GM23248 (cell line): ENCODE measurements at regions not wholly inside any gene's neighbourhood (a gene's known extent, or its start where the extent isn't known, plus 50 kb on each side); places are given as distances from the start of the nearest gene placed in this dataset.
A peak's percentile ranks its signal among the peaks of the same experiment; 100 is the strongest.

ENCODE experiments used
- DNase-seq: peaks from one replicate; pipeline ENCODE4 v3.0.0-alpha.2; 2015
- H2AFZ ChIP-seq: fragments of 200-600 bp; sonication (generic); 2 replicates; pipeline ENCODE4 v1.6.1; 2016; ENCODE audit warnings: antibody characterized with exemption
- H3F3A ChIP-seq: fragments of 200-600 bp; sonication (generic); 2 replicates; pipeline ENCODE4 v1.6.1; 2016; ENCODE audit warnings: mild to moderate bottlenecking, antibody characterized with exemption, mixed run types; ENCODE audit not compliant: insufficient read depth
- H3K27ac ChIP-seq: fragments of 200-600 bp; sonication (generic); 2 replicates; pipeline ENCODE4 v1.5.1; 2016; ENCODE audit warnings: mild to moderate bottlenecking
- H3K27me3 ChIP-seq: fragments of 200-600 bp; sonication (generic); replicated peaks from 2 replicates; pipeline ENCODE4 v1.6.1; 2016; ENCODE audit warnings: mild to moderate bottlenecking; ENCODE audit not compliant: insufficient read depth
- H3K36me3 ChIP-seq: fragments of 200-600 bp; sonication (generic); 2 replicates; pipeline ENCODE4 v1.6.1; 2016; ENCODE audit warnings: low read depth, mild to moderate bottlenecking
- H3K4me1 ChIP-seq: fragments of 200-600 bp; sonication (generic); 2 replicates; pipeline ENCODE4 v1.6.1; 2016; ENCODE audit warnings: mild to moderate bottlenecking; ENCODE audit not compliant: insufficient read depth
- H3K4me2 ChIP-seq: fragments of 200-600 bp; sonication (generic); one replicate; pipeline ENCODE4 v1.6.1; 2016; ENCODE audit warnings: mild to moderate bottlenecking; ENCODE audit not compliant: unreplicated experiment
- H3K4me3 ChIP-seq: fragments of 200-600 bp; sonication (generic); 2 replicates; pipeline ENCODE4 v1.5.1; 2016; ENCODE audit warnings: mild to moderate bottlenecking
- H3K79me2 ChIP-seq: fragments of 200-600 bp; sonication (generic); 2 replicates; pipeline ENCODE4 v1.6.1; 2016; ENCODE audit warnings: mild to moderate bottlenecking; ENCODE audit not compliant: insufficient read depth
- H3K9ac ChIP-seq: fragments of 200-600 bp; sonication (generic); 2 replicates; pipeline ENCODE4 v1.6.1; 2016; ENCODE audit warnings: mild to moderate bottlenecking
- H3K9me2 ChIP-seq: fragments of 200-600 bp; sonication (generic); 2 replicates; pipeline ENCODE4 v1.6.1; 2016; ENCODE audit warnings: mixed run types, mild to moderate bottlenecking, moderate library complexity; ENCODE audit not compliant: insufficient read depth
- H3K9me3 ChIP-seq: fragments of 200-600 bp; sonication (generic); one replicate; pipeline ENCODE4 v1.6.1; 2017; ENCODE audit warnings: low read depth
- H4K20me1 ChIP-seq: fragments of 200-600 bp; sonication (generic); 2 replicates; pipeline ENCODE4 v1.6.0; 2016; ENCODE audit not compliant: insufficient read depth
- EZH2 ChIP-seq: fragments of 200-600 bp; sonication (generic); IDR thresholded peaks from 2 replicates; pipeline ENCODE4 v1.6.1; 2018; ENCODE audit warnings: antibody characterized with exemption, mild to moderate bottlenecking; ENCODE audit not compliant: insufficient read depth, poor library complexity, severe bottlenecking
- EZH2phosphoT487 ChIP-seq: fragments of 200-600 bp; sonication (generic); IDR thresholded peaks from 2 replicates; pipeline ENCODE4 v1.6.1; 2018; ENCODE audit warnings: antibody characterized with exemption, moderate library complexity, mild to moderate bottlenecking, low read depth; ENCODE audit not compliant: insufficient read depth
- WGBS, 2 experiments: methylation state at CpG; one replicate each; pipeline ENCODE4 v1.1.6; 2015 to 2017; ENCODE audit warnings: low lambda C conversion rate in 2 of 2, low coverage in 1 of 2; ENCODE audit errors: missing lambda C conversion rate in 2 of 2; 5-methylcytosine and 5-hydroxymethylcytosine counted together
- in situ Hi-C: fragments of 300-500 bp; cut with MboI; formaldehyde crosslinking; loops from 2 replicates; pipeline ENCODE4 v1.15.0; 2020

DNA sequence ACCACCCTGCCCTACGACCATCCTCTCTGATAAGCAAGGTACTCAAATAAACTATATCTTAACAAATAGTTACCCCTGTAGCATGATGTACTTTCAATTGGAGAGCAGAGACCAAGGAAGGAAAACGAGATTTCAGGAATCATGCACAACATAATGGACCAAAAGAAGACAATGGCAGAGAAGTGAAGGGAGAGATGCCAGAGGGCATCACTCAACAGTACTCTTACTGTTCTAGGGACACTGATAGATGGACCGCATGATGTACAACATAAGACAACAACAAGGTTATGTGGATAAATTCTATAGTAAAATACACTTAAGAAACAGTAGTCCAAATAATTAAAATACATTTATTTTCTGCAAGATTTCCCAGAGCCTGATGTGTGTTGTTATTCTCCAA lies 77.5 kb upstream of the IFNG-AS1 start:
- Histone ChIP-seq H3K9ac (no peak overlapping the region), H3K4me2 (no peak overlapping the region), H3K4me1 (peaks cover 31% of the 10 kb centered on the region), H3K9me2 (no peaks in the 10 kb centered on the region), H3K4me3 (no peak overlapping the region), H3K9me3 (no peaks in the 10 kb centered on the region), H3K79me2 (no peaks in the 10 kb centered on the region), H4K20me1 (no peaks in the 10 kb centered on the region), H3F3A (peaks cover 34% of the 10 kb centered on the region), H2AFZ (no peak overlapping the region), H3K36me3 (no peaks in the 10 kb centered on the region), H3K27me3 (no peaks in the 10 kb centered on the region), H3K27ac (no peak overlapping the region)
- in situ Hi-C loops: no loop called here
- DNase-seq: no peak
- 81 to 93% methylated on average over 3 of the region's 3 CpGs for WGBS, 2 experiments
- TF ChIP-seq EZH2phosphoT487 (no peak), EZH2 (no peak)

DNA sequence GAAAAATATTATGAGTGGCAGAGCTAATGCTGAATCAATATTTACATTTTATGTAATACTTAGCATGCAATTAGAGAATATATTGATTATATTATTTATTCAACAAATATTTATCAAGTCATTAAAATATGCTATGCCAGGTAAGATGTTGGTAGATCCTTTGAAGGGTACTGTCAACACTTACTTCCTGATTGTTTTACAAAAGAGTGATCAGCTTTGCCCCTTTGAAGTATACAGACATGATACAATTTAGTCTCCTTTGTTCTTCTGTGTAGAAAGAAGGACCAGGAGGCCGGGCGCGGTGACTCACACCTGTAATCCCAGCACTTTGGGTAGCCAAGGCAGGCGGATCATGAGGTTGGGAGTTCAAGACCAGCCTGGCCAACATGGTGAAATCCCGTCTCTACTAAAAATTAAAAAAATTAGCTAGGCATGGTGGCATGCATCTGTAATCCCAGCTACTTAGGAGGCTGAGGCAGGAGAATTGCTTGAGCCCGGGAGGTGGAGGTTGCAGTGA lies 73.9 kb upstream of the IFNG-AS1 start:
- Histone ChIP-seq H3K9me2 (no peaks in the 10 kb centered on the region; the same call in 1 of the 2 replicates), H3K36me3 (no peaks in the 10 kb centered on the region), H3K4me1 (peaks cover 24% of the 10 kb centered on the region), H3K4me3 (no peak overlapping the region), H3K9ac (no peak overlapping the region), H3F3A (peaks cover 18% of the 10 kb centered on the region), H3K4me2 (no peak overlapping the region), H3K27ac (no peak overlapping the region), H3K9me3 (no peaks in the 10 kb centered on the region), H3K79me2 (no peaks in the 10 kb centered on the region), H3K27me3 (no peaks in the 10 kb centered on the region), H2AFZ (no peak overlapping the region), H4K20me1 (no peaks in the 10 kb centered on the region)
- in situ Hi-C loops: no loop called here
- no peak for DNase-seq
- TF ChIP-seq EZH2 (no peak), EZH2phosphoT487 (no peak)
- 91 to 95% methylated on average over 6 of the region's 6 CpGs for WGBS, 2 experiments

GRCh38 chr12:67916266-67916970 lies 72.8 kb upstream of the IFNG-AS1 start:
- Histone ChIP-seq H3K79me2 (no peaks in the 10 kb centered on the region), H3K9me2 (no peaks in the 10 kb centered on the region; the same call in 1 of the 2 replicates), H3F3A (peaks cover 11% of the 10 kb centered on the region), H3K9me3 (no peaks in the 10 kb centered on the region), H3K4me1 (peaks cover 22% of the 10 kb centered on the region), H3K9ac (no peak overlapping the region), H3K27ac (no peak overlapping the region), H4K20me1 (no peaks in the 10 kb centered on the region), H2AFZ (no peak overlapping the region), H3K36me3 (no peaks in the 10 kb centered on the region), H3K4me2 (no peak overlapping the region), H3K27me3 (no peaks in the 10 kb centered on the region), H3K4me3 (no peak overlapping the region)
- in situ Hi-C loops: no loop called here
- DNase-seq: peak; percentile 48
- WGBS, 2 experiments: 81 to 87% methylated on average over 5 of the region's 5 CpGs
- TF ChIP-seq EZH2: no peak
- TF ChIP-seq EZH2phosphoT487: no peak

DNA sequence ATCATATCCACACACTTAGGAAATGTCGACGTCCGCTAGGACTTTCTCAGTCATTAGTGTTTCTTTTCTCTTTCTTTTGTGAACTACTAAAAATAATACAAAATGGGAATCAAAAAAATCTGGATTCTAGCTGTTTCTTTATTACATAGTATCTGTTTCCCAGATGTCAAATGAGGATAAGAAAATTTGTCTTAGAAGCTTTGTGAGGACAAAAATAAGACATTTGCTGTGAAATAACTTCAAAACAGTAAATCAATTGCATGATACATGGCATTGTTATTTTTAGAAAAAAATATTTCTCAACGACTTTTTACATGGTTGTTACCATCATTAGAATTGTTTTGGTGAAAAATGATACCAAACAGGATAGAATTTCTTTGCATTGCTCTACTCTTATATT lies 71.4 kb upstream of the IFNG-AS1 start:
- peaks cover 18% of the 10 kb centered on the region for H3K4me1 ChIP-seq
- H3K27me3 ChIP-seq: no peaks in the 10 kb centered on the region
- no peak overlapping the region for H3K4me3 ChIP-seq
- in situ Hi-C loops: no loop called here
- H3K27ac ChIP-seq: no peak overlapping the region
- no peak for TF ChIP-seq EZH2phosphoT487
- TF ChIP-seq EZH2: no peak
- WGBS, 2 experiments: 33 to 35% methylated on average over 4 of the region's 4 CpGs
- H3K4me2 ChIP-seq: no peak overlapping the region
- H4K20me1 ChIP-seq: no peaks in the 10 kb centered on the region
- no peak overlapping the region for H3K9ac ChIP-seq
- H3K79me2 ChIP-seq: no peaks in the 10 kb centered on the region
- no peaks in the 10 kb centered on the region for H3K36me3 ChIP-seq
- H3F3A ChIP-seq: peaks cover 6% of the 10 kb centered on the region; the same call in 1 of the 2 replicates
- H3K9me2 ChIP-seq: no peaks in the 10 kb centered on the region; the same call in 1 of the 2 replicates
- no peak for DNase-seq
- H3K9me3 ChIP-seq: no peaks in the 10 kb centered on the region
- no peak overlapping the region for H2AFZ ChIP-seq
